ENCODE measurements at regions not wholly inside any gene's neighbourhood (a gene's known extent, or its start where the extent isn't known, plus 50 kb on each side); places are given as distances from the start of the nearest gene placed in this dataset.

DNA sequence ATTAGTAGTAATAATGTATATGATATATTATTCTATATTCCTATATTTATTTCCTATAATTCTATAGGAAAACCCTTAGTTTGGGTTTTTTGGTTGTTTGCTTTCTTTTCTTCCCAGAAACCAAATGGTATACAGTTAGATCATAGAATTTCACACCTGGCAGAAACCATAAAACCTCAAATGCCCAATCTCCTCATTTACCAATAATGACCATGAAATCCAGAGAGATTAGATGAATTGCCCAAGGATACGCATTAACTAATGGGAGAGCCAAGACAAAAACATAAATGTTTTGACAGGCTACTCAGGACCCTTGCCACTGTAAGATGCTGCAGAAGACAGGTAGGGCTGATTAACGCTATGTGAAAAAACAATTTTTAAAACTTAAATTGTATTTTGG, 158.7 kb upstream of the FST start:
- H3K27me3 ChIP-seq, result no peaks in the 10 kb centered on the region
- H3K27ac ChIP-seq, result no peak overlapping the region
- H3K4me3 ChIP-seq, result no peak overlapping the region
- DNase-seq, result no peak
- TF ChIP-seq, protein P1, sequence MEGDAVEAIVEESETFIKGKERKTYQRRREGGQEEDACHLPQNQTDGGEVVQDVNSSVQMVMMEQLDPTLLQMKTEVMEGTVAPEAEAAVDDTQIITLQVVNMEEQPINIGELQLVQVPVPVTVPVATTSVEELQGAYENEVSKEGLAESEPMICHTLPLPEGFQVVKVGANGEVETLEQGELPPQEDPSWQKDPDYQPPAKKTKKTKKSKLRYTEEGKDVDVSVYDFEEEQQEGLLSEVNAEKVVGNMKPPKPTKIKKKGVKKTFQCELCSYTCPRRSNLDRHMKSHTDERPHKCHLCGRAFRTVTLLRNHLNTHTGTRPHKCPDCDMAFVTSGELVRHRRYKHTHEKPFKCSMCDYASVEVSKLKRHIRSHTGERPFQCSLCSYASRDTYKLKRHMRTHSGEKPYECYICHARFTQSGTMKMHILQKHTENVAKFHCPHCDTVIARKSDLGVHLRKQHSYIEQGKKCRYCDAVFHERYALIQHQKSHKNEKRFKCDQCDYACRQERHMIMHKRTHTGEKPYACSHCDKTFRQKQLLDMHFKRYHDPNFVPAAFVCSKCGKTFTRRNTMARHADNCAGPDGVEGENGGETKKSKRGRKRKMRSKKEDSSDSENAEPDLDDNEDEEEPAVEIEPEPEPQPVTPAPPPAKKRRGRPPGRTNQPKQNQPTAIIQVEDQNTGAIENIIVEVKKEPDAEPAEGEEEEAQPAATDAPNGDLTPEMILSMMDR (IDR thresholded peaks at IDR 0.05), result no peak
- H3K9me3 ChIP-seq, result no peaks in the 10 kb centered on the region
- intact Hi-C loops (cut with DNase I; ENCODE audit: low total_unique reads), result no loop called here
- H3K4me1 ChIP-seq, result peaks cover 0 to 10% (median 5%) of the 10 kb centered on the region in 4 donors
- H3K36me3 ChIP-seq, result no peaks in the 10 kb centered on the region

DNA sequence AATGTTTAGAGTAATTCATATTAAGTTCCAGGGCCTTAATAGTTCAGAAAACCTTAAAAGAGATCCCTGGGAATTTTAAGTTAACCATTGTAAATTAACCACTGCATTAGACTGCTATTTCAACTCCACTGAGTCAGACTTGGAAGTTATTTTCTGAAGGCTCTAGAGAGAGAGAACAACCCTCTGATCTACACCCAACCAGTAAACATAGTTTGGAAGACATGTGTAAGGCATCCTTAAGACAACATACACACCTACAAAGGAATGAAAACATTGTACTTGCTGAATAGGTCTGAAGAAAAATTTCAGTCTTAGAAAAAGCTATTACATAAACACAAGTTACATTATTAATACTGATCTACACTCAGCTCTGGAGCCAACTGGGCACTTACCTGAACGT, 158.2 kb upstream of the FST start:
- no peaks in the 10 kb centered on the region for H3K9me3 ChIP-seq
- no peak for DNase-seq
- peaks cover 0 to 16% (median 7%) of the 10 kb centered on the region in 4 donors for H3K4me1 ChIP-seq
- H3K27me3 ChIP-seq, result no peaks in the 10 kb centered on the region
- no peak overlapping the region for H3K4me3 ChIP-seq
- intact Hi-C loops (cut with DNase I; ENCODE audit: low total_unique reads), result no loop called here
- H3K27ac ChIP-seq, result no peak overlapping the region
- TF ChIP-seq, protein P1 (IDR thresholded peaks at IDR 0.05), result no peak
- H3K36me3 ChIP-seq, result no peaks in the 10 kb centered on the region

DNA sequence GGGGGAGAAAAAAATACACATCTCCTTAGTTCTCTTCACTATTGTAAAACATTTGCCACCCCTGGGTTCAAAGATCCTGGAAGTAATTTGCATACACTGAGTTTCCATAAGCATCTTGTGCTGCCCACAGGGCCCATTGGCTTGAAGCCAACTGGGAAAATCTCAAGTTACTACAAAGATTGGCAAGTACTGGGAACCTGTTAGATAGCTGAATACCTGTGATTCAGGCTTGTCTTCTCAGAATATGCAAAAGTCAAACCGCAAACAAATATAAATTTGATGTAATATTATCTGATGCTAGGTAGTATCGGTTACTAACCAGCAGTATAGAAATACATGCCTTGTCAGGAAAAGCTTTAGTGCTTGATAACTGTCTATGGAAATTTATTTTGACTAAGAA, 156.9 kb upstream of the FST start:
- H3K9me3 ChIP-seq, result no peaks in the 10 kb centered on the region
- TF ChIP-seq, protein P1 (IDR thresholded peaks at IDR 0.05), result no peak
- no peak overlapping the region for H3K27ac ChIP-seq
- intact Hi-C loops (cut with DNase I; ENCODE audit: low total_unique reads), result no loop called here
- H3K4me1 ChIP-seq, result peaks cover 0 to 16% (median 7%) of the 10 kb centered on the region in 4 donors
- H3K36me3 ChIP-seq, result no peaks in the 10 kb centered on the region
- no peak for DNase-seq
- H3K27me3 ChIP-seq, result no peaks in the 10 kb centered on the region
- H3K4me3 ChIP-seq, result no peak overlapping the region

DNA sequence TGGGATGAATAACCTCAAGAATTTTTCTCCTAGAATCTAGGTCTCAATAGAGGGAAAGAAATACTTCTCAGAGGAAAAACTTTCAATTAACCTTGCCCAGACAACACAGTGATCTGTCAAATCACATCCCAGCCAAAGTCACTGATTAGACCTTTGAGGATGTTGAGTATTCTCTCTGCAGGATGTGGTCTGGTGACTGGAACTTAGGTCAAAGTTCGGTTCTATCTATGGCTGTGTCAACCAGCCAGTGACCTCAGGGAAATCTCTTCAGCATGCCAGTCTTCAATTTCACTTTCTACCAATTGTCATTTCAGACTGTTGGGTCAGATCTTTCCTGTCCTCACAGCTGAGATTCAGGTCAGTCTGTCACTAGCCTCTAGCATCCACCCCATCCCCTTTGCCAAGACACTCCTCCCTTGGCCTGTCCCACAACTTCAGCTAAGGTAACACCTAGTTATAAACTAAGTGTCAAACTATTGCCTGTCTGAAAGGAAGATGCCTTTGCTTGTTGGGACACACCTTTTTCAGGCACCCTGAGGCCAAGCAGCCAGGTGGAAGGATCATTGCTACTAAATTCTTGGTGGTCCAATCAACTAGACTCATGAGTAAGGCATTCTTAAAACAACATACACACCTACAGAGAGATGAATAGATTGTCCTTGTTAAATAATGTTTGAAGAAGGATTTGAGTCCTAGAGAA, 156.3 kb upstream of the FST start:
- intact Hi-C loops (cut with DNase I; ENCODE audit: low total_unique reads), result no loop called here
- Histone ChIP-seq H3K36me3 (no peaks in the 10 kb centered on the region), H3K27me3 (no peaks in the 10 kb centered on the region), H3K4me1 (peaks cover 0 to 16% (median 7%) of the 10 kb centered on the region in 4 donors), H3K27ac (no peak overlapping the region), H3K4me3 (no peak overlapping the region), H3K9me3 (no peaks in the 10 kb centered on the region)
- TF ChIP-seq, protein P1 (IDR thresholded peaks at IDR 0.05), result no peak
- DNase-seq, result no peak

DNA sequence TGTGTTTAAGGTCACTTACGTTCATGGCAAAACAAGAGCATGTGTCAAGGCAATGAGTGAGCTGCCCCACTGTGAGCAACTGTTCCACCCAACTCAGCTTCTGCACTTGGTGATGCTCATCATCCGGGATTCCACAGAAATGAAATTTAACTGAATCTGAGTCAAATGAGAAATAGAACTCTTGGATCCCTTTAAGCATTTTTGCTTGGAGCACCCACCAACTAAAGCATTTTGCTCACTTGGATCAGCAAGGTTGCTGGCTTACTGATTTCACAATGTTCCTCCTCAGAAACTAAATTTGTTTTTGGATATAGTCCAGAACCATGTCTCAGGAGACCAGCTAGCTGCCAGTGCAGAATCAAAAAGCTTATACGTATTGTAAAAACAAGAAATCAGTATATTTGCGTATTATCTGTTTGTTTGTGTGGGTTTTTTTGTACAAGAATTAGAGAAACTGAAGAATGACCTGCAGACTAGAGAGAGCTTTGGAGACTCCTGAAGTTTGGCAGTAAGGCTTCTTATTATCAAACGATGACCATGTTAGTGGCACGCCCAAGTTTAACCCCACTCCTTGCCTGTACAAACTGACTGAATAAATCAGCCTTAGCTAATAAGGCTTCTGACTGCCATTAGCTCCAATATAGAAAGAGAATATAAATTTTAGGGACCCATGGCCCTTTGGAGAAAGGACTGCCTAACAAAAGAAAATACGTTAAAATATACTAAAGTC, 153.8 kb upstream of the FST start:
- intact Hi-C loops (cut with DNase I; ENCODE audit: low total_unique reads), result no loop called here
- peaks cover 0 to 16% (median 7%) of the 10 kb centered on the region in 4 donors for H3K4me1 ChIP-seq
- H3K9me3 ChIP-seq, result no peaks in the 10 kb centered on the region
- peak overlapping the region in 1 of 2 donors; percentile 48 for H3K27ac ChIP-seq
- H3K27me3 ChIP-seq, result no peaks in the 10 kb centered on the region
- TF ChIP-seq, protein P1 (IDR thresholded peaks at IDR 0.05), result no peak
- H3K4me3 ChIP-seq, result no peak overlapping the region
- H3K36me3 ChIP-seq, result no peaks in the 10 kb centered on the region
- no peak for DNase-seq

Measured in tibial artery (tissue), 4 donors.